ENCODE measurements at regions not wholly inside any gene's neighbourhood (a gene's known extent, or its start where the extent isn't known, plus 50 kb on each side); places are given as distances from the start of the nearest gene placed in this dataset.
"Not testable (repeated sequence)": the region's sequence is repeated elsewhere in the genome, so short reads cannot be mapped to it uniquely, and the experiment has no call there.

DNA sequence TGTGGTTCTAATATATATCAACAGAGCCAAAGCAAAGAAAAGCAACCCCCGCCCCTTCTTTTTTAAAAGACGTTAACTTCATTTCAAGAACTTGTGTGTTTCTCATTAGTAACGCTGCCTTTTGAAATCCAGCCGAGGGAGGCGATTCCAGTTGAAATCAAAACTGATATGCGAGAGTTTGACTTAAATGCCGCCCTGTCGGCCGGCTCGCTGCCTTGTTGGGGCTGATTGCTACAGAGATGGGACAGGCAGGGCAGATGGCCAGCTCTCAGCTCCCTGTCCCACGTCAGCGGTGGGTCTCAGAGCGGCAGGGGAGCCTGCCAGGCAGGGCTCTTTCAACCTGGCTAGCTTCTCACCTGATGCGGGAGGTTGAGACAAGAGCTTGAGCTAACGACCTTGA, 51.9 kb upstream of the ALX4 start:
- DNase-seq, result peak; percentile 37

GRCh38 chr11:44363116-44363515, 53.2 kb upstream of the ALX4 start:
- no peak for DNase-seq

- DNase-seq, result no peak
Observed at GRCh38 chr11:44364596-44364995, 54.7 kb upstream of the ALX4 start.

DNA sequence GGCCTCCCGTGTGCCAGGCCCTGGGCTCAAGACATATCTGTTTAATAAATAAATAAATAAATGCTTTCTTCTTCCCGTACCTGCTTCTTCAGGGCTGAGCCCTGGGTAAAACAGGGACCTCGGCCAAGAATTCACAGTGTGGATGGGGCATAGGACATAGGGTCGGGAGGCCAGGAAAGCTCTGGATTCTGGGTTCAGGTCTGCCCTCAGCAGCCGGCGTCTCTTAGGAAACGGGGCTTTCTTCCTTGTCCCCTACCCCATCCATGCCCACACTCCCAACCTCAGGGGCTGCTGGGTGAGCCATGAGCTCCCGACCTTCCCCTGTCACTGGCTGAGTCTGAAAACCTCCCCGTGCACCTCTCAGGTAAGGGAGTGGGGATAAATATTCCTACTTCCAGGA, 55.7 kb upstream of the ALX4 start:
- DNase-seq, result no peak

DNA sequence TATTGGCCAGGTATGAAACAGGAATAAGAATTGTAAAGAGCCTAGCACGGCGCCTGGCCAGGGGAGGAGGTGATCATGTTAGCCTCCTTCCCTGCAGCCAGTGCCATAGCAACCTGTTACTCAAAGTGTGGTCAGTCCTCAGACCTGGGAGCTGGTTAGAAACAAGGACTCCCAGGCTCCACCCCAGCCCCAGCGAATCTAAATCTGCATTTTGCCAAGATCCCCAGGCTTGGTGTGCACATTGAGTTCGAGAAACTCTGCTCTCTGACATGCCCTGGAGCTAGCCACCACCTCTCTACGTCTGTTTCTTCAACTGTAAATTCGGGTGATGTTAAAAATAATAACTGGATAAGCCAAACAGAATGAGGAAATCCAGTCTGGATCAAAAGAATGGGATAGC, 56.1 kb upstream of the ALX4 start:
- no peak for DNase-seq

GRCh38 chr11:44366741-44367140, 56.8 kb upstream of the ALX4 start:
- no peak for DNase-seq

GRCh38 chr11:44367452-44367851, 57.5 kb upstream of the ALX4 start:
- no peak for DNase-seq

DNA sequence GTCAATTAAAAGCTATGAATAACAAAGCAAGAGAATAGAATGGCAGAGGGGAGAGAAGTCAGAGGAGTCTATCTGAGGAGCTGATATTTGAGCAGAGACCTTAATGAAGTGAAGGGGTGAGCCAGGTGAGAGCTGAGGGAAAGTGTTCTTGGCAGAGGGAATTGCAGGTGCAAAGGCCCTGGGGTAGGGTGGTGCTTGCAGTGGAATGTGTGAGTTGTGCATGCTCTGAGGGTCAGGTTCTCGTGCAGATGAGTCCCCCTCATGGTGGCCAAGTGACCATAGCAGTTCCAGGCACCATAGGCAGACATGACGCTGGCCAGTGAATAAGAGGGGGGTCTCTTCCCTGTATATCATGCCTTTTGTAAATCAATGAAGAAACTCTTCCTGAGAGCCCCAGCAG, 58.9 kb upstream of the ALX4 start:
- no peak for DNase-seq

DNA sequence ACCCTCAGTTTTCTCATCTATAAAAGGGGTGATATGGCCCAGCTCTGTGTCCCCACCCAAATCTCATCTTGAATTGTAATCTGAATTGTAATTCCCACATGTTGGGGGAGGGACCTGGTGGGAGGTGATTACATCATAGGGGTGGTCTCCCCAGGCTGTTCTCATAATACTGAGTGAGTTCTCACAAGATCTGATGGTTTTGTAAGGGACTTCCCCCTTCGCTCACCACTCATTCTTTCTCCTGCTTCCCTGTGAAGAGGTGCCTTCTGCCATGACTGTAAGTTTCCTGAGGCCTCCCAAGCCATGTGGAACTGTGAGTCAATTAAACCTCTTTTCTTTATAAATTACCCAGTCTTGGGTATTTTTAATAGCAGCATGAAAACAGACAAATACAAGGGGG, 61.1 kb upstream of the ALX4 start:
- not testable (repeated sequence) for DNase-seq

- DNase-seq, result no peak
Observed at GRCh38 chr11:44371706-44372105, 61.8 kb upstream of the ALX4 start.

GRCh38 chr11:44372989-44373388, 63.0 kb upstream of the ALX4 start:
- DNase-seq, result no peak

GRCh38 chr11:44374001-44374400, 64.1 kb upstream of the ALX4 start:
- DNase-seq, result no peak

- DNase-seq, result no peak
Observed at GRCh38 chr11:44376423-44376822, 66.5 kb upstream of the ALX4 start.

DNA sequence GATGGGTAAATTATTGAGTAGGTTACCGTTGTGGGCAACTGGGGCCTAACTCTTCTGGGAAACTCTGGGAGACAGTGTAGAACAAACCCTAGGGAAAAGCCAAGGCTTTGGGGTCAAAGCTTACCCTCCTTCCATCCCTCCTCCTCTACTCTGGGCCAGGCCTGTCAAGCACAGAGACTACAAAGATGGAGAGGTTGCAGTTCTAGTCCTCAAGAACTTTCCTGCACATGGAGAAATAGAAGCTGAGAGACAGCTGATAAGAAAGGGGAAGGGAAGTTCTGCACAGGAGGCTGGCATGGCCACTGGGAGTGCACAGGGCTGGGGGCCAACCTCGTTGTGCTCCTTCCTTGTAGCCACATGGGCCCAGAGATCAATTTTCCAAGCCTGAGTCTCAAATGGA, 67.2 kb upstream of the ALX4 start:
- no peak for DNase-seq

- DNase-seq, result no peak
Observed at GRCh38 chr11:44377914-44378321, 68.0 kb upstream of the ALX4 start.

DNA sequence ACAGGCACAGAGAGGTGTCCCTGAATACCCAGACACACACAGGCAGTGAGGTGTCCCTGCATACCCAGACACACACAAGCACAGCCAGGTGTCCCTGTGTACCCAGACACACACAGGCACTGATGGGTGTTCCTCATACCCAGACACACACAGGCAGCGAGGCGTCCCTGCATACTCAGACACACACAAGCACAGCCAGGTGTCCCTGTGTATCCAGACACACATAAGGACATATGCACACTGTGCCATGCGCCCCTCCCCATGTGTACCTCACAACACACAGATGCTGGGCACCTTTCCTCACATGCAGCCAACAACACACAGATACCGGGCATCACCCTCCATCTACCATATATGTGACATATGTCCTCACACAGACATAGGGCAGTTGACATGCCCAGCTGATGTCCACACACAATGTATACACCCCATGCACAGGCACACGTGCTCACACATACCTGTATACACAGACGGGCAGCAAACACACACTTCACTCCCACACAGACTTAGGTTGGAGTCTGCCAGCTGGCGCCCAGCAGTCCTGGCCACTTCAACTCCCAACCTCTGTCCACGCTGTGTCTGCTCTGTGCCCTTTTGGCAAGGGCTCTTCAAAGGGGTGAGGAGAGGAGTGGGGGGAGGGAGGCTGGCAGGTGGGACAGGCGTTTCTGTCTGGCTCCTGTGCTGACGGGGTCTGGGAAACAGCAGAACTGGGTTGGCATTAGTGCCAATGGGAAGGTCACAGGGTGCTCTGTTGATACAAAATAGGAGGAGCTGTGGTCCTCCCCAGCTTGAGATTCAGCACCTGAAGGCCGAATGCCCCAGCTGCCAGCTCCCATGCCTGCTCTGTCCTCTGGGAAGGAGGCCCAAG, 69.4 kb upstream of the ALX4 start:
- no peak for DNase-seq

DNA sequence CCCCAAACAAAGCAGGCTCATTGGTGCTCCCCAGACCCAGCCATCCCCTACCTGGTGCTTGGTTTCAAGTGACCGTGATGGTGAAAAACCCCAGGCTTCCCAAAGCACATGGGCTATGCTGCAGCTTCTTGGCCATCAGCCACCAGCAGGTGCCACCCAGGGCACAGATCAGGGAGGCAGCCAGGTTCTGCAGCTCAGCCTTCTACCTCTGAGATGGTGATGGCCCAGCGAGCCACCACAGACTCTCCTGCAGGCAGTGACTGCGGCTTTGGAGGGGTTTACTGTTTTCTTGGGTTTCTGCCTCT, 70.0 kb upstream of the ALX4 start:
- DNase-seq, result no peak

- no peak for DNase-seq
Observed at GRCh38 chr11:44380820-44381219, 70.9 kb upstream of the ALX4 start.

GRCh38 chr11:44381261-44381660, 71.3 kb upstream of the ALX4 start:
- DNase-seq, result no peak

GRCh38 chr11:44382118-44382517, 72.2 kb upstream of the ALX4 start:
- DNase-seq, result no peak

DNA sequence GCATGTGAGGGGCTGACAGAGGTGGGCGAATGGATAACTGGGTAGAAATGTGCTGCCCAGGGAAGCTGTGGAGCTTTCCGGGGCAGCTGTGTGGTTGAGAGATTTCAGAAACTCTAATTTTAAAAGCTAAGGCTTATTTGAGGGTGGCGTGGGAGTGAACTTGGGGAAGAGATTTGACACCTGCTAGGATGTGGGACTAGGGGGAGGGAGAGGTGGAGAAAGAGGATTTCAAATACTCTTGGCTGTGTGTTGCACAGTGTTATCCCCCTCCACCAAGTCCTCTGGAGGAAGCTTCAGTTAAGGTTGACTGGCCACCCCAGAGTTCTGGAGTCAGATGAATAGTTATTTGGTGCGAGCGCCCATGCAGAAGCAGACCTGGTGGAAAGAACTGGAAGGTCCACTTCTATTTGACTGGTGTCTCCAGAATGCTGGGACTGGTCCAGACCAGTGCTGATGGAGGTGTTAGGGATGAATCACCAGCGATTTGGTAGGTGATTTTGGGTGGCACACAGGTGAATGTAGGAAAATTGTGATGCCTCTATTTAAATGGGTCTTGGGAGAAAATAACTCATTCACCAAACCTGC, 72.8 kb upstream of the ALX4 start:
- no peak for DNase-seq

GRCh38 chr11:44383246-44383645, 73.3 kb upstream of the ALX4 start:
- no peak for DNase-seq

DNA sequence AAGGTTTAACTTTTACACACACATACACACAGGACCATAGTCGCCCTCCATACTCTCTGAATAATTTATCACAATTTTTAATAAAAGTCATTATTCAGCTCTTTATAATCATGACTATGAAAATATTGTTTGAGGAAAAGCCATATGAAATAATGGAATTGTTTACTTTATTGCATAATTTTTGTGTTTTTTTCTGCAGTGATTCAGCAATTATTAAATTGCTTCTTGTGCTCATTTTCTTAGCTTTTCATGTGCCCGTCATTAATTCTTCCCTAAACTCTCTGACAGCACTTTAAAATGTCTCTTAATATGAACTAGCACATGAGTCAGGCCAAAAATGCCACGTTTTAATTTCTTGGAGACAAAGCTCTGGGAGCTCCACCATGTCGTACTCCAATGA, 77.5 kb upstream of the ALX4 start:
- no peak for DNase-seq

DNA sequence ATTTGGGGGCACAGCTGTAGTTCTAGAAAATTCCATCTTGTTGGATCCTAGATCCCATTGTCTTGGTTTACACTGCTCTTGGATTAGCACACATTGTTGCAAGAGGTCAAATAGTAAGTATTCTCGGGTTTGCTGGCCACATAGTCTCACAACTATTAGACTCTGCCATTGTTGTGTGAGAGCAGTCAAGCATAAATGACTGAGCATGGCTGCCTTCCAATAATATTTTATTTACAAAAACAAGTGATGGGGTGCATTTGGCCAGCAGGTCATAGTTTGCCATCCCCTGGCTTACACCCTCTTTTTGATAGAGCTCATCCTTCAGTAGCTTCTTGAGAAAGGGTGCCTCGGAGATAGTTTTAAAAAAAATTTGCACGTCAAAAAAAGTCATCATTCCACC, 77.9 kb upstream of the ALX4 start:
- no peak for DNase-seq
